Kidney (tissue), 13 donors: ENCODE measurements at regions not wholly inside any gene's neighbourhood (a gene's known extent, or its start where the extent isn't known, plus 50 kb on each side); places are given as distances from the start of the nearest gene placed in this dataset.

Source experiments
- DNase-seq, 5 donors: peaks; one replicate each; pipeline ENCODE4 v3.0.0-alpha.2; 2013 to 2020
- FAIRE-seq: peaks from 2 replicates; lab custom pipeline; 2012; peaks lifted over from hg19 to GRCh38; lab: Jason Lieb, UNC
- H3K27ac ChIP-seq, 2 donors: one replicate each; pipeline ENCODE4 v1.7.0; 2013; ENCODE audit warnings: low read depth in 2 of 2, low read length in 2 of 2, inconsistent platforms in 1 of 2
- H3K27me3 ChIP-seq: one replicate; pipeline ENCODE4 v1.7.1; 2013; ENCODE audit warnings: low read length, inconsistent platforms; ENCODE audit not compliant: control insufficient read depth, insufficient read depth
- H3K36me3 ChIP-seq, 3 donors: one replicate each; pipeline versions ENCODE4 v1.7.0 to v1.7.1; 2013; ENCODE audit warnings: low read length in 3 of 3, control low read depth in 1 of 3, inconsistent platforms in 1 of 3; ENCODE audit not compliant: insufficient read depth in 3 of 3, control insufficient read depth in 2 of 3
- H3K4me1 ChIP-seq, 3 donors: one replicate each; pipeline versions ENCODE4 v1.7.0 to v1.7.1; 2013; ENCODE audit warnings: low read length in 3 of 3, inconsistent platforms in 1 of 3, low read depth in 1 of 3; ENCODE audit not compliant: control insufficient read depth in 2 of 3, insufficient read depth in 2 of 3
- H3K4me3 ChIP-seq, 3 donors: one replicate each; pipeline versions ENCODE4 v1.7.0 to v1.8.1; 2013; ENCODE audit warnings: low read length in 3 of 3, control low read depth in 1 of 3, inconsistent platforms in 1 of 3
- H3K9ac ChIP-seq, 3 donors: one replicate each; pipeline versions ENCODE4 v1.7.0 to v1.7.1; 2013; ENCODE audit warnings: low read length in 3 of 3, control low read depth in 1 of 3, inconsistent platforms in 1 of 3
- H3K9me3 ChIP-seq, 3 donors: one replicate each; pipeline versions ENCODE4 v1.7.0 to v1.7.1; 2013; ENCODE audit warnings: low read length in 3 of 3, control low read depth in 1 of 3, inconsistent platforms in 1 of 3; ENCODE audit not compliant: control insufficient read depth in 2 of 3, insufficient read depth in 1 of 3
- CTCF ChIP-seq: IDR thresholded peaks from 3 replicates; pipeline ENCODE4 v1.5.1; 2012; ENCODE audit warnings: mild to moderate bottlenecking, moderate library complexity, borderline replicate concordance; ENCODE audit not compliant: insufficient read depth; ENCODE audit errors: extremely low read depth
- intact Hi-C: fragments of 100-400 bp; cut with DNase I; formaldehyde crosslinking; loops from one replicate; pipeline ENCODE4 v1.11.1; 2022
- donor health status: control.
- donor health status: control.
- donor health status: control.
- donor health status: control.
- donor health status: control.
- donor health status: DM: yes; HTN: yes; CAD: no.
- donor health status: Normal renal cell carcinoma (clear cell type).

GRCh38 chr11:32266601-32267000 is 168.7 kb downstream of the WT1 start:
- no peak overlapping the region for H3K4me3 ChIP-seq
- H3K36me3 ChIP-seq, result no peaks in the 10 kb centered on the region
- no peak for TF ChIP-seq CTCF

GRCh38 chr11:32267679-32268187 is 167.6 kb downstream of the WT1 start:
- H3K27me3 ChIP-seq, result no peaks in the 10 kb centered on the region
- no peak for TF ChIP-seq CTCF
- no peak overlapping the region for H3K9ac ChIP-seq
- no peaks in the 10 kb centered on the region for H3K36me3 ChIP-seq
- DNase-seq (no peak), FAIRE-seq (no peak)
- no peak overlapping the region for H3K27ac ChIP-seq
- intact Hi-C loops, result no loop called here
- H3K9me3 ChIP-seq, result no peaks in the 10 kb centered on the region
- no peaks in the 10 kb centered on the region for H3K4me1 ChIP-seq
- no peak overlapping the region for H3K4me3 ChIP-seq

More at GRCh38 chr11:32266601-32267000, 168.7 kb downstream of the WT1 start:
- Histone ChIP-seq H3K9ac (no peak overlapping the region), H3K27me3 (no peaks in the 10 kb centered on the region), H3K9me3 (no peaks in the 10 kb centered on the region), H3K27ac (no peak overlapping the region), H3K4me1 (no peaks in the 10 kb centered on the region)
- DNase-seq (no peak), FAIRE-seq (no peak)
- intact Hi-C loops, result no loop called here

- intact Hi-C loops, result no loop called here
Observed at GRCh38 chr11:32273931-32274330, 161.4 kb downstream of the WT1 start.

More at GRCh38 chr11:32273931-32274330, 161.4 kb downstream of the WT1 start:
- no peaks in the 10 kb centered on the region for H3K27me3 ChIP-seq
- no peaks in the 10 kb centered on the region for H3K4me1 ChIP-seq
- no peak for TF ChIP-seq CTCF
- no peak overlapping the region for H3K9ac ChIP-seq
- H3K9me3 ChIP-seq, result no peaks in the 10 kb centered on the region
- H3K27ac ChIP-seq, result no peak overlapping the region
- DNase-seq, result no peak
- FAIRE-seq, result no peak
- H3K36me3 ChIP-seq, result no peaks in the 10 kb centered on the region
- H3K4me3 ChIP-seq, result no peak overlapping the region
